HCT116 (cell line): ENCODE measurements at regions not wholly inside any gene's neighbourhood (a gene's known extent, or its start where the extent isn't known, plus 50 kb on each side); places are given as distances from the start of the nearest gene placed in this dataset.

Source experiments
- ATAC-seq: fragments of 200-7000 bp; cut with Tn5 transposase; 2 replicates; pipeline ENCODE4 v1.9.1; 2020; ENCODE audit warnings: mild to moderate bottlenecking, moderate library complexity
- BruUV-seq: library from RNA; stranded (reverse); fragments of 400-500 nt; replicated peaks from 2 replicates; lab custom pipeline; 2021; lab: Mats Ljungman, UMichigan
- CTCF ChIA-PET: fragments of 300-600 bp; sonication (Branson Sonifier 250); formaldehyde crosslinking; loops from one replicate; lab custom pipeline; 2021; ENCODE audit warnings: antibody characterized with exemption; lab: Charles Lee
- POLR2A ChIA-PET: fragments of 300-600, 350-600 bp; sonication (Branson Sonifier 250); formaldehyde crosslinking; loops from one replicate; lab custom pipeline; 2021; ENCODE audit warnings: antibody characterized with exemption; lab: Charles Lee
- RAD21 ChIA-PET, 2 experiments: fragments of 300-600 bp; sonication (Branson Sonifier 250); formaldehyde crosslinking; loops; one replicate each; lab custom pipeline; 2023; ENCODE audit warnings: low total read pairs in 2 of 2; ENCODE audit not compliant: uncharacterized antibody in 2 of 2, unreplicated experiment in 2 of 2, low non-redundant PET in 1 of 2; lab: Charles Lee
- DNase-seq: peaks from one replicate; pipeline ENCODE4 v3.0.0-alpha.2; 2010; ENCODE audit warnings: low read depth, low spot score
- H2AFZ ChIP-seq: fragments of 200-600 bp; shearing (Covaris generic), sonication (generic); 2 replicates; pipeline ENCODE4 v1.6.1; 2017; ENCODE audit warnings: low read depth, mixed run types, mixed read lengths, antibody characterized with exemption, low read length; ENCODE audit not compliant: poor library complexity, severe bottlenecking
- H3K27ac ChIP-seq: 2 replicates; pipeline ENCODE4 v1.5.1; 2012; ENCODE audit warnings: low read depth, low read length
- H3K27me3 ChIP-seq: fragments of 200-600 bp; sonication (generic); 2 replicates; pipeline ENCODE4 v1.6.1; 2016; ENCODE audit warnings: mixed run types, low read length, mixed read lengths; ENCODE audit not compliant: insufficient read depth
- H3K36me3 ChIP-seq, 2 experiments: fragments of 200-500 bp in 1 of 2; fragments of 200-600 bp in 1 of 2; sonication (Bioruptor generic) in 1 of 2; sonication (generic) in 1 of 2; 2 replicates each; pipeline versions ENCODE4 v1.5.1 to v1.6.1; 2014 to 2016; ENCODE audit warnings: low read length in 2 of 2, inconsistent platforms in 1 of 2, mixed read lengths in 1 of 2, mixed run types in 1 of 2; ENCODE audit not compliant: insufficient read depth in 2 of 2, control insufficient read depth in 1 of 2
- H3K4me1 ChIP-seq, 2 experiments: fragments of 200-600 bp in 1 of 2; sonication (generic) in 1 of 2; 2 replicates each; pipeline versions ENCODE4 v1.5.1 to v1.6.1; 2012 to 2017; ENCODE audit warnings: low read length in 2 of 2, inconsistent platforms in 1 of 2, mild to moderate bottlenecking in 1 of 2, mixed read lengths in 1 of 2, mixed run types in 1 of 2, moderate library complexity in 1 of 2; ENCODE audit not compliant: insufficient read depth in 2 of 2, control insufficient read depth in 1 of 2
- H3K4me2 ChIP-seq: fragments of 200-600 bp; sonication (generic); 2 replicates; pipeline ENCODE4 v1.6.1; 2017; ENCODE audit warnings: mixed run types, low read length, mixed read lengths
- H3K4me3 ChIP-seq, 2 experiments: fragments of 200-600 bp in 1 of 2; sonication (generic) in 1 of 2; replicated peaks in 1 of 2; 2 replicates each; pipeline ENCODE4 v1.5.1; 2011 to 2016; ENCODE audit warnings: low read length in 2 of 2, control low read depth in 1 of 2, low read depth in 1 of 2, mild to moderate bottlenecking in 1 of 2, mixed read lengths in 1 of 2, mixed run types in 1 of 2
- H3K79me2 ChIP-seq: fragments of 200-600 bp; sonication (generic); 2 replicates; pipeline ENCODE4 v1.6.1; 2017; ENCODE audit warnings: mild to moderate bottlenecking, mixed run types, low read length, moderate library complexity, mixed read lengths; ENCODE audit not compliant: insufficient read depth
- H3K9ac ChIP-seq: fragments of 200-600 bp; sonication (generic); 2 replicates; pipeline ENCODE4 v1.6.1; 2016; ENCODE audit warnings: low read length, mixed read lengths
- H3K9me2 ChIP-seq: fragments of 200-600 bp; sonication (generic), shearing (Covaris generic); 2 replicates; pipeline ENCODE4 v1.6.1; 2017; ENCODE audit warnings: mixed run types, mild to moderate bottlenecking, moderate library complexity; ENCODE audit not compliant: insufficient read depth
- H3K9me3 ChIP-seq, 2 experiments: fragments of 200-500 bp in 1 of 2; fragments of 200-600 bp in 1 of 2; sonication (Bioruptor generic) in 1 of 2; sonication (generic) in 1 of 2; 2 replicates each; pipeline ENCODE4 v1.6.1; 2014 to 2017; ENCODE audit warnings: low read length in 2 of 2, mixed read lengths in 2 of 2, inconsistent platforms in 1 of 2, low read depth in 1 of 2, mild to moderate bottlenecking in 1 of 2, mixed run types in 1 of 2, moderate library complexity in 1 of 2; ENCODE audit not compliant: control insufficient read depth in 1 of 2, insufficient read depth in 1 of 2
- H4K20me1 ChIP-seq: fragments of 200-600 bp; sonication (generic), shearing (Covaris generic); 2 replicates; pipeline ENCODE4 v1.6.1; 2017; ENCODE audit warnings: mixed run types, mild to moderate bottlenecking, moderate library complexity; ENCODE audit not compliant: insufficient read depth
- ATF3 ChIP-seq: IDR thresholded peaks from 2 replicates; pipeline ENCODE4 v1.6.1; 2012
- EGR1 ChIP-seq: IDR thresholded peaks from 2 replicates; pipeline ENCODE4 v1.6.1; 2012; ENCODE audit warnings: low read depth
- ELF1 ChIP-seq: IDR thresholded peaks from 2 replicates; pipeline ENCODE4 v1.6.1; 2012; ENCODE audit warnings: low read depth, borderline replicate concordance
- EZH2phosphoT487 ChIP-seq: fragments of 200-600 bp; IDR thresholded peaks from 2 replicates; pipeline ENCODE4 v1.6.1; 2018; ENCODE audit warnings: antibody characterized with exemption, borderline replicate concordance
- MAX ChIP-seq: IDR thresholded peaks from 2 replicates; pipeline ENCODE4 v1.6.1; 2012
- REST ChIP-seq: IDR thresholded peaks from 2 replicates; pipeline ENCODE4 v1.6.1; 2012; ENCODE audit warnings: low read depth
- SP1 ChIP-seq: IDR thresholded peaks from 2 replicates; pipeline ENCODE4 v1.6.1; 2012; ENCODE audit warnings: low read depth
- TCF7L2 ChIP-seq: IDR thresholded peaks from 2 replicates; pipeline ENCODE4 v1.7.0; 2011; ENCODE audit warnings: borderline replicate concordance, inconsistent platforms; ENCODE audit not compliant: insufficient read depth, insufficient read length; ENCODE audit errors: extremely low read depth
- YY1 ChIP-seq: IDR thresholded peaks from 2 replicates; pipeline ENCODE4 v1.6.1; 2011; ENCODE audit warnings: low read length, low read depth, moderate library complexity, mild to moderate bottlenecking; ENCODE audit not compliant: insufficient replicate concordance; ENCODE audit errors: extremely low read depth
- ZFX ChIP-seq: fragments of 450-650 bp; IDR thresholded peaks from 2 replicates; pipeline ENCODE4 v1.6.1; 2017
- ZNF274 ChIP-seq: fragments of 200-500 bp; sonication (Bioruptor generic); IDR thresholded peaks from 2 replicates; pipeline ENCODE4 v1.6.1; 2014; ENCODE audit warnings: mild to moderate bottlenecking, low read depth, low read length, inconsistent platforms
- intact Hi-C: fragments of 100-400 bp; cut with micrococcal nuclease; formaldehyde crosslinking; loops from 2 replicates; pipeline ENCODE4 v1.10.0; 2022

- ATAC-seq (no peak), DNase-seq (no peak)
- intact Hi-C loops, result no loop called here
- no peak for TF ChIP-seq ZFX
- H3K4me2 ChIP-seq, result no peak overlapping the region
- H3K36me3 ChIP-seq, result no peaks in the 10 kb centered on the region
- CTCF ChIA-PET, result no interaction called here
- RAD21 ChIA-PET, result no interaction called here
- no peaks in the 10 kb centered on the region for H3K9me2 ChIP-seq
- H3K27me3 ChIP-seq, result no peaks in the 10 kb centered on the region
- no peak overlapping the region for H3K4me3 ChIP-seq
- H4K20me1 ChIP-seq, result no peaks in the 10 kb centered on the region
- no peaks in the 10 kb centered on the region for H3K4me1 ChIP-seq
- H3K9me3 ChIP-seq, result no peaks in the 10 kb centered on the region
- H3K79me2 ChIP-seq, result no peaks in the 10 kb centered on the region
- no peak overlapping the region for H3K27ac ChIP-seq
- H3K9ac ChIP-seq, result no peak overlapping the region
- POLR2A ChIA-PET, result no interaction called here
- BruUV-seq, result no TSS peak
- no peak overlapping the region for H2AFZ ChIP-seq
Observed at GRCh38 chr5:163185315-163185714, 252.1 kb upstream of the CCNG1 start.

- ATAC-seq, result no peak
Observed at GRCh38 chr5:163189023-163189553, 248.3 kb upstream of the CCNG1 start.

GRCh38 chr5:163190283-163190682 is 247.1 kb upstream of the CCNG1 start:
- BruUV-seq, result no TSS peak
- TF ChIP-seq YY1, result no peak
- no peak for TF ChIP-seq ATF3
- TF ChIP-seq ZFX, result no peak
- TF ChIP-seq ELF1, result no peak
- TF ChIP-seq REST, result no peak
- no peak for TF ChIP-seq TCF7L2
- TF ChIP-seq MAX, result no peak
- no peak for TF ChIP-seq ZNF274
- DNase-seq, result no peak
- Histone ChIP-seq H2AFZ (no peak overlapping the region), H3K9me3 (no peaks in the 10 kb centered on the region), H3K27ac (no peak overlapping the region), H4K20me1 (no peaks in the 10 kb centered on the region), H3K9me2 (no peaks in the 10 kb centered on the region), H3K36me3 (no peaks in the 10 kb centered on the region), H3K9ac (no peak overlapping the region), H3K4me2 (no peak overlapping the region), H3K27me3 (no peaks in the 10 kb centered on the region), H3K4me1 (no peaks in the 10 kb centered on the region), H3K79me2 (no peaks in the 10 kb centered on the region), H3K4me3 (no peak overlapping the region)
- POLR2A ChIA-PET, result no interaction called here
- no peak for ATAC-seq
- CTCF ChIA-PET, result no interaction called here
- intact Hi-C loops, result no loop called here
- RAD21 ChIA-PET, result no interaction called here

More at GRCh38 chr5:163189023-163189553, 248.3 kb upstream of the CCNG1 start:
- TF ChIP-seq ELF1 (no peak), EGR1 (no peak), SP1 (no peak), EZH2phosphoT487 (no peak)
- Histone ChIP-seq H3K9me2 (no peaks in the 10 kb centered on the region), H3K9ac (no peak overlapping the region), H3K79me2 (no peaks in the 10 kb centered on the region), H3K36me3 (no peaks in the 10 kb centered on the region), H3K9me3 (no peaks in the 10 kb centered on the region), H2AFZ (no peak overlapping the region), H4K20me1 (no peaks in the 10 kb centered on the region), H3K27ac (no peak overlapping the region), H3K27me3 (no peaks in the 10 kb centered on the region), H3K4me3 (no peak overlapping the region), H3K4me2 (no peak overlapping the region), H3K4me1 (no peaks in the 10 kb centered on the region)
- DNase-seq, result no peak
- ChIA-PET RAD21 (no interaction called here), POLR2A (no interaction called here), CTCF (no interaction called here)
- no TSS peak for BruUV-seq
- intact Hi-C loops, result no loop called here
